NCI-H1092 (cell line): ENCODE measurements at regions not wholly inside any gene's neighbourhood (a gene's known extent, or its start where the extent isn't known, plus 50 kb on each side); places are given as distances from the start of the nearest gene placed in this dataset.

Experiments
- DNase-seq: peaks from one replicate; lab custom pipeline; 2025; lab: John Stamatoyannopoulos, UW

DNA sequence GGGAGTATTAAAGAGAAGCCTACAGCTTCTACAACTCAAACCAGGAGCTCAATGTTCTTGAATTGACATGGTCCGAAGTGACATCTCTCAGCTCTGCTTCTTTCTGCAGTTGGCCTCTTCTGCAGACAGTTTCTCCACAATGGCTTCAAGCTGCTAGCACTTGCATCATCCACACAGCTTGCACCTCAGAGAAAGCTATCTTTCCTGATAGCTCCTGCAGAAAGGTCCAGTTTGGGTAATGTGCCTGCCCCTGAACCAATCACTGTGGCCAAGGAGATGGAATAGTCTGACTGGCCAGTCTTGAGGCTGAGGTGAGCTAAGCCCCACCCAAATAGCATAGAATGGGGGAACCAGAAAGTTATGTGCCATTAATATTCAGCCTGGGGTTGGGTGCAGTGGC, 95.8 kb upstream of the ABCA1 start:
- no peak for DNase-seq

DNA sequence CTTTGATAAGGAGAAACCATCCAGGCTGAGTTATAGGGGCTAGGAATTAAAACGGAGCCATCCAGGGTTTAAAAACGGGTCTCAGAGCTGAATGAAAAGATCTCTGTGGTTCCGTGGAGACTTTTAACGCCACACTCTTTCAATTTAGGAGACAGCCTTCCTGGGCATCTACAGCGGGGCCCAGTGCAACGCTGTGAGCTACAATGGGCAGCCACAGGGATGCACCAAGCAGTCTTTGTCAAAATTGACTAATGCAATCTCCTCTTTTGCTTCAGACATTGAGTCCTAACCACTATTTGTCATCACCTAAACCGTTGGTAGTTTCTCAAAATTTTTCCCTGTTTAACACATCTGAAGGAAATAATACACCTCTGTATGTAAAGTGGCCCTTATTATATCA, 96.6 kb upstream of the ABCA1 start:
- DNase-seq, result no peak

- DNase-seq, result no peak
These were observed 98.5 kb upstream of the ABCA1 start for GRCh38 chr9:105026451-105026850.

DNA sequence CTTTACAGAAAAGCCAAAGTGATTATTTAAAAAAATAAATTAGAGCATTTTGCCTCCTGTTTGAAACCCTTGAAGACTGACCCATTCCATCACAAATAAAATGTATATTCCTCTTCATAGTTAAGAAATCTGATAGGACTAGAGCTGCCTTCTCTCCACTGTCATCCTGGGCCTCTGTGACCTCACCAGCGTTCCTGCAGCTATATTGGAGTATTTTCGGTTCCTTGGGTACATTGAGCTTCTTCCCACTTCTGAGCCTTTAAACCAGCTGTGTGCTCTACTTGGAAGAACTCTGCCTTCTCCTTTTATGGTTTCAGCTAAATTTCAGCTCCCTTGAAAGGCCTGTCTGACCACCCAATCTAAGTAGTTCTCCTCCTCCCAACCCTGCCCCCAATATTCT, 99.1 kb upstream of the ABCA1 start:
- no peak for DNase-seq

GRCh38 chr9:105030285-105030684, 102.3 kb upstream of the ABCA1 start:
- no peak for DNase-seq

DNA sequence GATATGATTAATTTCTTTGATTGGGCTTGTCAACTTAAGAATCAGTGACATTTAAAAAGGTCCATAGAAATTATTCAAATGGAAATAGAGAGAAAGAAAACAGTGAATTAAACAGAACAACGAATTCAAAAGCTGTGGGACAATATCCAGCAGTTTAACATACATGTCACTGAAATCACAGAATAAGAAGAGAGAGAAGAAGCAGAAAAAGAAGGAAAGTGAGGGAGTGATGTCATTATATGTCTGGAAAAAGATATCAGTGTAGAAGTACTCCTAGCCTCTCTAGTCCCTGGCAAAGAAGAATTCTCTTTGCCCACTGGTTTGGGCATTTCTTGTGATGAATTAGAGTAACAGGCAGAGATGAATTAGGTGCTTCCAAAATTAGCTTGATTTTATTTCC, 109.2 kb upstream of the ABCA1 start:
- no peak for DNase-seq

GRCh38 chr9:105038051-105038450, 110.1 kb upstream of the ABCA1 start:
- no peak for DNase-seq

GRCh38 chr9:105039175-105039799, 111.3 kb upstream of the ABCA1 start:
- no peak for DNase-seq

DNA sequence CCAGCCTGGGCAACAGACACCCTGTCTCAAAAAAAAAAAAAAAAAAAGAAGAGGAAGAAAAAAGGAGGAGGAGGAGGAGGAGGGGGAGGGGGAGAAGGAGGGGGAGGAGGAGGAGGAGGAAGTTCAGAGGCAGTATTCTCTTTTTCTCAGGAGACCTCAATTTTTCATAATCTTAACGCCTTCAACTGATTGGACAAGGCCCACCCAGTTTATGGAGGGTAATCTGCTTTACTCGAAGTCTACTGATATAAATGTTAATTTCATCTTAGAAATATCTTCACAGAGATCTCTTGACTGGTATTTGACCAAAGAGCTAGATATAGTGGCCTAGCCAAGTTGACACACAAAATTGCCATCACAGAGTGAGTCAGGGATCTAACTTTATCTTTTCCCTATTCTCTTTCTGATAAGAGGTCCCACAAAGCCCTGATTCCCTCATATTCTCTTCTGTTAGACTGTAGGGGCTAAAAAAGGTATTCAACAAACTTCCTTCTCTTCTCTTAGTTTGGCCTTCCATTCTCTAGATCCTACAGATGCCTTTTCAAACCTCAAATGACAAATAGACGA, 115.5 kb upstream of the ABCA1 start:
- DNase-seq, result no peak

DNA sequence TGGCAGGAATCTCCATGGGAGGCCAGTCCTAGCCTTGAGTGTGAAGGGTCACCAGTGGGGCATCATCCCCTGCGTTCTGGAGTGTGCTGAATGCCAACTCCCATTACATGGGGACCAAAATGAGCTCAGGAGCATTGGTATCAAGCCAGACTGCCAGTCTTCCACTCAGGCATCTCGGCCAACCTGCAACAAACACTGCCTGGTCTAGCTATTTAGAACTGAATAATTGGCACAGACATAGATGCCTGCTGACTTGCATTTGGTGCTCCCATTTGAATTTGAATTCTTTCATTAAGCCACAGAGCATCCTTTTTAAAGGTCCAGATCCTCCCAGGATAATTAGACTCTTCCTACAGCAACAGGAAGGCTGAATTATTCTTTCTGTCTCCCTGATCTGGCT, 116.6 kb upstream of the ABCA1 start:
- no peak for DNase-seq

DNA sequence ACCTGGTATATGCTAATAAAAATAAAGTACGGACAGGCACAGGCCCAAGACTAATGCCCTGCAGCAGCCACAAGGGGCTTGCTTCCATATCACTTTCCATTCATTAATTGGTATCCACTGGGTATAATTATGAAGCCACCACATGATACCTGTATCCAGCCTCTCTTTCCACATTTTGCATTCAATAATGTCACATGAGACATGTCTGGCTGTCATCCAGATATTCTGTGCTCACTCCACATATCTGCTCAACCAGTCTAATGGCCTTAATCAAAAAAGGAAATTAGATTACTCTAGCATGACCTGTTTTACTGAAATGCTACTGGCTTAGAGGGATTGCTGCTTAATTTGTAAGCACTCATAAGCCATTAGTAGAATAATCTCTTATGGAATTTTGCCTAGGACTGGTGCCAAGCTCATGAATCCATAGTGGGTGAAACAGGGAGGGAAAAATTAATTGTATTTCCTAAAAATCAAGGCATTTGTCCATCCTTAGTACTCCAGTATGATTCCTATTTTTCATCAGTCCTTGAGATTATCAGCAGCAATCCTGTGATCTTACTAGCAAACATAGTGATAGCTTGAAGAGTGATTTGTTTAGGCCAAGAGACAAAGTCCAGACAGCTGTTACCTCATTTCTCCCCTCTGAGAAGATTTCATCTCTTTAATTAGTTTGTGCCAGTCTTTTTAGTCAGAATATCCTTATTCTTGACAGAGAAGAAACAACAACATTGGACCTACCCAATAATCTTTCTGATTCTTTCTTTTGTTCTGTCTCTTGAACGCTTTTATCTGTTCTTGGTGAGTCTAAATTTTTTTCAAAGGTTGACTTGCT, 119.2 kb upstream of the ABCA1 start:
- DNase-seq, result peak; percentile 26

DNA sequence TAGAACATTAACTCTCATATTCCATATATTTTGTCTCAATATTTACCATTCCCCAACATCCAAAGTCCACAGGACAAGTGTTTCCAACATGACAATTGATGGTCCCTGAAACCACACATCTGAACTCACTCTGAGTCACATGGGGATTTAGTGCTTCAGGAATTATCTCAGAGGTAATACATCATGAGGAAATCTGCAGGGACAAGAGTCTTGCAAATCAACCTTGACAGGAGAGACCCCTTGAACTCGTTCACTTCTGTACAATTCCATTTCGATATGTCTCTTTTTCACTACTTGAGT, 119.7 kb upstream of the ABCA1 start:
- DNase-seq, result no peak

DNA sequence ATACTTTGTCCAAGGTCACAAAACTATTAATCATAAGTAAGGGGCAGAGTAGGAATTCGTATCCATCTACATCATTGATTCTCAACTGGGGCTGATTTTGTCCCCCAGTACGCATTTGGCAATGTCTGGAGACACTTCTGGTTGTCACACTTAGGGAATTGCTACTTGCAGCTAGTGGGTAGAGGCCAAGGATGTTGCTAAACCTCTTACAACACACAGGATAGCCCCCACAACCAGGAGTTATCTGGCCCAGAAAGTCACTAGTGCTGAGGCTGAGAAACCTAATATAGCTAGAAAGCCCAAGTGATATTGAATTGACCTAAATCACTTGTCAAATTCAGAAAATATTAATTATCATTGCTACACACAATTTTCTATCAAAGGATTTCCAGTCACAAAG, 120.4 kb upstream of the ABCA1 start:
- no peak for DNase-seq

DNA sequence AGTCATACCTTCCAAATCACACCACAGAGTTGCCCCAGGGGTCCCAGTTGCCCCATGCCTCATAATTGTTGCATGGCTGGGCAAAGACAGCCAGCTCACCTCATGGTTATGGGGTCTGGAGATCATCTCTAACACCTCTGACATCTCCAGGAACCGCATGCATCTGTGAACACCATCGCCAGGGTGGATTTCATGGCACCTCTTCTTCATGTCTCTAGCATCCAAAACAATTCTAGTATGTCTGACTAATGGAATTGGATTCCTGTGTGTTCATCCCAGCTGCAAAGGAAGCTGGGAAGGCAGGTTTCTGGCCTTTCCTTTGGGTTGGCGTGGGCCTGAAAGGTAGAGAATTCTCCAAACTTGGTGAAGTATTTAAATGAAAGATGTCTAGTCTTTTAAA, 122.3 kb upstream of the ABCA1 start:
- no peak for DNase-seq

GRCh38 chr9:105051897-105052296, 123.9 kb upstream of the ABCA1 start:
- DNase-seq, result no peak

- no peak for DNase-seq
These were observed 124.4 kb upstream of the ABCA1 start for GRCh38 chr9:105052346-105052745.

DNA sequence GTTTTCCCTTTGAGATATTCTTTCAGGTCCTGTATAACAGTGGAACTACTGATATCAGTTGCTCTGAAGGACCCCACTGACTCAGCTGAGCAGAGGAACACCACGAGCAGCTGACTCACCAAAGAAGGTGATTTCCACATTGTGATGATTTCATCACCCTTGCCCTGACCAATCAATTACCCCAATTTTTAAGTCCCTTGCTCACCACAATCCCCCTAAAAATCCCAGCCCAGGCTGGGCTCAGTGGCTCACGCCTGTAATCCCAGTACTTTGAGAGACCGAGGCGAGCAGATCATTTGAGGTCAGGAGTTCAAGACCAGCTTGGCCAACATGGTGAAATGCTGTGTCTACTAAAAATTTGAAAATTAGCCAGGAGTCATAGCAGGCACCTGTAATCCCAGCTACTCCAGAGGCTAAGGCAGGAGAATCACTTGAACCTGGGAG, 125.3 kb upstream of the ABCA1 start:
- DNase-seq, result no peak

DNA sequence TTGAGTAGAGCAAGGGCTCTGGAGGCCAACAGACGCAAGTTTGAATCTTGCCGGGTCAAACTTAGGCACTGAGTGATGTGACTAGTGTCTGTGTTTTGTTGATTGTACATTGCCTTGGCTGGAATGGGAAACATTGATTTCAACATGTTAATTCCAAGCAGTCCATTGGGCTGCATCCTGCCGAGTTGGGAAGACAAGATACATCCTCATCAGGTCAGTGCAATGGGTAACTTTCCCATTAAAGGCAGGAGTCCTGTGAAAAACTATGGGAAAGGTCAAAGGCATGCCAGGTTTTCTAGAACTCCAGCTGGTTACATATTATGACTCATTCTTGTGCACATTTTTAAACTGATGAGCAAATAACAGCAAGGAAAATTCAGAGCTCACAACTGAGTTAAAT, 126.5 kb upstream of the ABCA1 start:
- no peak for DNase-seq

GRCh38 chr9:105055917-105056316, 128.0 kb upstream of the ABCA1 start:
- no peak for DNase-seq

DNA sequence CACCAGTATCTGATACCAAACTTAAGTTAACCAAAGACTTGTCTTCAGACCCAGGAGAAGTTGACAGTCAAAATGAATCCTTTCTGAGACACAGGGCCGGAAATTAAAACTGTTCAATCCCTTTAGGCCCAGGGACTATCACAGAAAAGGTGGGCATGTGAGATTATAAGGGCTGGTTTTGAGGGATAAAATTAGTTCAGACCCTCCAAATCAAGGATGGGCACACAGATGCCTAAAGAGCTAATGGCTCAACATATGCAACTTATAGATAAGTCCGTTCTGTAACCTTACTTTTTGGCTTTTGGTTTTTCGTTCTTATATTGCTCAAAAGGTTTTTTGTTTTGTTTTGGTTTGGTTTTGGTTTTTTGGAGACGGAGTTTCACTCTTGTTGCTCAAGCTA, 129.6 kb upstream of the ABCA1 start:
- no peak for DNase-seq

DNA sequence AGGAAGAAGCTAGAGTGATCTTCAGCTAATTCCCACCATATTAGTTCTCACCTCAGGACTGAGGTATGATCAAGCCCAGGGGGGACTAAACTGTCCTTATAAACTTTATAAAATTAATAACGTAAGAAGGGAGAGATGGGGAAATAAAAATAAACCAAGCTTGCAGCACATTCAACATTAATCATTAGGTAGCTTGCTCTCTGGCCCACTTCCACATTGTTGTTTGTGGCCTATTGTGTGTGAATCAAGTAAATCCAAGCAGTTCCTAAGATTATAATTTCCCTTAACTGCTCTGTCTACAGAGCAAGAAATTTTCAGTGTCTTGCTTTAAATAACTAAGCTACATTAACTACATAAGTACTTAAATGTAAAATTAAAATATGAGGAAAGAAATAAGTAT, 131.3 kb upstream of the ABCA1 start:
- DNase-seq, result no peak

DNA sequence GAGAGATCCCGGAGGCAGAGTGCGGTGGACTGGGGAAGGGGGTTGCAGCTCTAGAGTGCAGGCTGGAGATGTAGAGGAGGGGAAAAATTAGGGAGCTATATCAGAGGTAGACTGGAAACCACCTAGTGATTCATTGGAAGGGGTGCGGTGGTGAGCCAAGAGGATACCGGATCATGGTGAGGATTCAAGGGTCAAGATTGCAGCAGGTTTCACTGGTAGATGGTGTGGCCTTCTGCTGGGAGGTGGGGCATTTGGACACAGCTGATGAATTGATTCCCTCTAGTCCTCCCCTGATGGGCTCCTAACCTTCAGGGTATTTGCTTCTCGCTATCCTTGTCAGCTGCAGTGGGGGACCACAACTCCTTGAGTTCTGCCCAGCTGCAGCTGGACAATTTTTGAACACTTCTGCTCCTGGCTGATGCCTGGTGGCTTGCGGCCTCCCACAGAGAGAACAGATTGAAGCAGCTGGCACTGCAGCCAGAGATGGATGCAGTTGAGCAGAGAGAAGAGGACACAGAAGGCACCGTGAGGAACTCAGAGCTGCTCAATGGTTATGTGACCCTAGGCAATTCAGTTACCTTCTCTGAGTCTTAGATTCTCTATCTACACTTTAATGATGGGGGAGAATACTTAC, 134.4 kb upstream of the ABCA1 start:
- no peak for DNase-seq
